ENCODE measurements at regions not wholly inside any gene's neighbourhood (a gene's known extent, or its start where the extent isn't known, plus 50 kb on each side); places are given as distances from the start of the nearest gene placed in this dataset.

DNA sequence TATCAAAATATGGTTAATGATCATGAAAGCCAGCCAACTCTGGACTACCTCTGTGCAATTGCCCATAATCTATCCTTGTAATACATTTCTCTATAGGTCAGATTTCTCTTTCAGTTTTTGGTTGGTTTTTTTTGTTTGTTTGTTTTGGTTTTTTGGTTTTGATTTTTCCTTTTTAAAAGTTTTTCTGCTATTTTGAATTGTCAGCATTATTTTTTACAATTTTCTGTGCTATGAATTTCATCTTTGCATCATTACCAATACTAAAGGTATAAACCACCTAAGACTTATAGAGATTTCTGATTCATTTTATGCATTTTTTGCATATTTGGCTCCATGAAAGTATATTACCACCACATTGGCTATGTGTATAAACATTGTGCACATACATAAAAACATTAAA is 799.6 kb downstream of the ADGRL2 start:
- TF ChIP-seq CTCF (conservative IDR thresholded peaks at IDR 0.05; ENCODE audit: low read depth) = no peak
- no peak for DNase-seq (ENCODE audit: low spot score)
- POLR2A ChIA-PET (ENCODE audit: low non-redundant PET) = no interaction called here
- CTCF ChIA-PET = no interaction called here
- no peak overlapping the region for H3K27ac ChIP-seq

DNA sequence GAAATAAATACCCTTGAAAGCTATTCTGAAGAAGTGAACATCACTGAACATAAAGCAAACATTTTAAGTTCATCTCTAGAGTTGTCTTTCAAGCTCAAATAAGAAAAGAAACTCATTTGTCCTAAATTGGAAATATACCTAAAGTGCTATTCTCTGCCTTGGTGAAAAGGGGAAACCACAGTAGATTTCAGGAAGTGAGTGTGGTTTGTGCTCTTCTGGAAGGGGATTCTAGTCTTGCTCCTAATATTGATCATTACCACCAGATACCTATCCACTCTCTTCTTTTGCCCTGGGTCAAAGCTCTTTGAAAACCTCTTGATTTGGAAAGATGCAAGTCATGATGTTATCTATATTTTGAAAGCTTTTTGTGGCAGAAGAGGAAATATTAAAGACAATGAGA is 798.1 kb downstream of the ADGRL2 start:
- ChIA-PET CTCF (no interaction called here), POLR2A (ENCODE audit: low non-redundant PET) (no interaction called here)
- no peak for TF ChIP-seq CTCF (conservative IDR thresholded peaks at IDR 0.05; ENCODE audit: low read depth)
- H3K27ac ChIP-seq = no peak overlapping the region
- no peak for DNase-seq (ENCODE audit: low spot score)

GRCh38 chr1:82598337-82598736 is 797.6 kb downstream of the ADGRL2 start:
- TF ChIP-seq CTCF (conservative IDR thresholded peaks at IDR 0.05; ENCODE audit: low read depth) = no peak
- CTCF ChIA-PET = no interaction called here
- no peak overlapping the region for H3K27ac ChIP-seq
- DNase-seq (ENCODE audit: low spot score) = no peak
- POLR2A ChIA-PET (ENCODE audit: low non-redundant PET) = no interaction called here

DNA sequence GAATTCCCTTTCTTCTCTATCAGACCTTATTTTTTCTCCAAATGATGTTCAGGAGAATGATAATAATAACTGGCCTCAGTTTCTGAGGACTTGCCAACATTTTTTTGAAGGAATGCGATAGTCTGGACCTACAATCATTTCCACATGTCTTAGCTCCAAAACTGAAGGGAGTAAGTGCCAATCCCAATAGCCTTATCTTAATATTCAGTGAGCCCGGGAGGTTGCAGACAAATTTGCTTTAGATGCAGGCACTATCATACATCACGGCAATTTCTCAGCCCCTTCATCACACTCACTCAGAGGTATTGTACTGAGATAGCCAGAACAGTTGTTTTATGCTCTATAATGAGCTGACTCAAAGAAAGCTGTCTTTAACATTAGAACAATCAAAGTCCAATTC is 796.9 kb downstream of the ADGRL2 start:
- ChIA-PET CTCF (no interaction called here), POLR2A (ENCODE audit: low non-redundant PET) (no interaction called here)
- TF ChIP-seq CTCF (conservative IDR thresholded peaks at IDR 0.05; ENCODE audit: low read depth) = no peak
- DNase-seq (ENCODE audit: low spot score) = no peak
- no peak overlapping the region for H3K27ac ChIP-seq

DNA sequence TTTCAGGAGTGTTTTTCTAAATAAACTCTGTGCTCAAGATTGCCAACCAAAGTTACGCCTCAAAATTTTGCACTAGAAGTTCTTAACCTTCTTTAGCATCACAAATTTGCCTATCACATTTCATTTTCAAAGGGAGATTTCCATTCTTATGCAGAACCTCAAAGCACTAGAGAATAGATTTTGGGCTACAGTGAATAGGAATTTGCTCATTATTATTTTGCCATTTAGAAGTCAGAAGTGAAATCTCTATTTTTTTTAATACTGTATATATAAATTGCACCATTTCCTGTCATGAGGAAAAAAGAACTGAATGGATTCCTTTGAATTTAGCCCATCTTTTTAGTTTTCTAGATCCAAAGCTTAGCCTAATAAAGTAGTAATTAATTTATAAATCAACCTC is 796.4 kb downstream of the ADGRL2 start:
- ChIA-PET POLR2A (ENCODE audit: low non-redundant PET) (no interaction called here), CTCF (no interaction called here)
- no peak for TF ChIP-seq CTCF (conservative IDR thresholded peaks at IDR 0.05; ENCODE audit: low read depth)
- H3K27ac ChIP-seq = no peak overlapping the region
- no peak for DNase-seq (ENCODE audit: low spot score)

- no peak for TF ChIP-seq CTCF (conservative IDR thresholded peaks at IDR 0.05; ENCODE audit: low read depth)
- ChIA-PET POLR2A (ENCODE audit: low non-redundant PET) (no interaction called here), CTCF (no interaction called here)
- no peak overlapping the region for H3K27ac ChIP-seq
- DNase-seq (ENCODE audit: low spot score) = no peak
Observed at GRCh38 chr1:82593561-82593960, 792.8 kb downstream of the ADGRL2 start.

- no peak for TF ChIP-seq CTCF (conservative IDR thresholded peaks at IDR 0.05; ENCODE audit: low read depth)
- H3K27ac ChIP-seq = no peak overlapping the region
- CTCF ChIA-PET = no interaction called here
- DNase-seq (ENCODE audit: low spot score) = no peak
- POLR2A ChIA-PET (ENCODE audit: low non-redundant PET) = no interaction called here
Observed at GRCh38 chr1:82589588-82589987, 788.9 kb downstream of the ADGRL2 start.
